AG04450 (cell line): ENCODE measurements at regions not wholly inside any gene's neighbourhood (a gene's known extent, or its start where the extent isn't known, plus 50 kb on each side); places are given as distances from the start of the nearest gene placed in this dataset.

ENCODE experiments used
- CTCF ChIA-PET: fragments of 300-600, 350-600 bp; formaldehyde crosslinking; extraction: SDS; loops from one replicate; lab custom pipeline; 2022; ENCODE audit warnings: antibody characterized with exemption, inconsistent platforms; lab: Charles Lee
- POLR2A ChIA-PET: fragments of 350-600 bp; formaldehyde crosslinking; extraction: SDS; loops from one replicate; lab custom pipeline; 2021; ENCODE audit warnings: antibody characterized with exemption, inconsistent platforms; lab: Yijun Ruan, JAX
- DNase-seq: peaks from one replicate; pipeline ENCODE4 v3.0.0-alpha.2; 2011; ENCODE audit warnings: low read depth, low spot score
- H3K27ac ChIP-seq: one replicate; pipeline ENCODE4 v1.5.1; 2012; ENCODE audit warnings: low read depth, low read length, control low read depth
- H3K27me3 ChIP-seq: one replicate; pipeline ENCODE4 v1.6.0; 2012; ENCODE audit warnings: low read length; ENCODE audit not compliant: control insufficient read depth, insufficient read depth
- H3K4me3 ChIP-seq: 2 replicates; pipeline ENCODE4 v1.5.1; 2011; ENCODE audit warnings: mild to moderate bottlenecking, low read depth, low read length, control low read depth
- H3K9me3 ChIP-seq: 2 replicates; pipeline ENCODE4 v1.5.1; 2012; ENCODE audit warnings: low read length; ENCODE audit not compliant: control insufficient read depth, insufficient read depth
- CTCF ChIP-seq: IDR thresholded peaks from 2 replicates; pipeline ENCODE4 v1.5.1; 2011; ENCODE audit warnings: low read depth, low read length, control low read depth, inconsistent platforms

GRCh38 chr6:147829418-147829817 lies 320.9 kb downstream of the SAMD5 start:
- TF ChIP-seq CTCF, result no peak
- Histone ChIP-seq H3K4me3 (no peak overlapping the region), H3K27me3 (no peaks in the 10 kb centered on the region), H3K9me3 (no peaks in the 10 kb centered on the region), H3K27ac (no peak overlapping the region)
- no peak for DNase-seq
- ChIA-PET POLR2A (no interaction called here), CTCF (interaction anchor here (0.6 kb wide), 1 partner anchor 121 kb away, joined by 5 read pairs; no protein-coding TSS in a partner anchor)

- DNase-seq, result no peak
- Histone ChIP-seq H3K27me3 (no peaks in the 10 kb centered on the region), H3K9me3 (no peaks in the 10 kb centered on the region), H3K4me3 (no peak overlapping the region), H3K27ac (no peak overlapping the region)
- ChIA-PET CTCF (interaction anchor here (0.6 kb wide), 1 partner anchor 120 kb away, joined by 5 read pairs; no protein-coding TSS in a partner anchor), POLR2A (no interaction called here)
- no peak for TF ChIP-seq CTCF
Observed at GRCh38 chr6:147829835-147830234, 321.3 kb downstream of the SAMD5 start.

DNA sequence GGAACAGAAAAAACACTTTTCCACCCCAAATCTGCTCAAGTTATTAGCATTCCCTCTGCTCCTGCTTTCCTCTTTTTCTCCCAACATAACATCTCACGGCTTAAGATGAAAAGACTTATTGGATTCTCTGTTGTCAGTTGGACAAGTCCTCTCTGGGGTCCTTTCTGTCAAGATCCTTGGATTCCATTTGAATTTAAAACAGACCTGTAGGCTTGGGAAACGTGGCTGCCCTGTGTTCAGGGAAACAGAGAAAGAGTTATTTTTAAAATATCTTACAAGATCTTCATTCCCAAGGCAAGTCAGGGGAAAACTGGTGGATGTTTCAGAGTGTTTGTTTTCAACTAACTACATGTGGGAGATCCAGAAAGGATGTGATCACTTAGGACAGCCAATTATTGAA lies 322.9 kb downstream of the SAMD5 start:
- Histone ChIP-seq H3K9me3 (no peaks in the 10 kb centered on the region), H3K4me3 (no peak overlapping the region), H3K27me3 (no peaks in the 10 kb centered on the region), H3K27ac (no peak overlapping the region)
- TF ChIP-seq CTCF, result no peak
- POLR2A ChIA-PET, result no interaction called here
- CTCF ChIA-PET, result no interaction called here
- DNase-seq, result no peak

GRCh38 chr6:147833607-147834006 lies 325.1 kb downstream of the SAMD5 start:
- ChIA-PET CTCF (no interaction called here), POLR2A (no interaction called here)
- no peaks in the 10 kb centered on the region for H3K9me3 ChIP-seq
- no peak for TF ChIP-seq CTCF
- no peak overlapping the region for H3K4me3 ChIP-seq
- DNase-seq, result no peak
- H3K27ac ChIP-seq, result no peak overlapping the region
- H3K27me3 ChIP-seq, result no peaks in the 10 kb centered on the region

- no peak for TF ChIP-seq CTCF
- H3K9me3 ChIP-seq, result no peaks in the 10 kb centered on the region
- POLR2A ChIA-PET, result no interaction called here
- CTCF ChIA-PET, result no interaction called here
- no peak overlapping the region for H3K27ac ChIP-seq
- DNase-seq, result no peak
- H3K4me3 ChIP-seq, result no peak overlapping the region
- no peaks in the 10 kb centered on the region for H3K27me3 ChIP-seq
Observed at GRCh38 chr6:147834084-147834776, 325.7 kb downstream of the SAMD5 start.
